ENCODE measurements at regions not wholly inside any gene's neighbourhood (a gene's known extent, or its start where the extent isn't known, plus 50 kb on each side); places are given as distances from the start of the nearest gene placed in this dataset.
"Not testable (repeated sequence)": the region's sequence is repeated elsewhere in the genome, so short reads cannot be mapped to it uniquely, and the experiment has no call there.

GRCh38 chr17:51427323-51427811 is 167.0 kb downstream of the UTP18 start:
- 46 to 51% methylated on average over 7 of the region's 7 CpGs for WGBS, 2 donors
- H3K9me3 ChIP-seq: no peaks in the 10 kb centered on the region
- H3K27ac ChIP-seq: no peak overlapping the region
- no peak for DNase-seq (ENCODE audit: low spot score in 2 of 2)
- H3K4me1 ChIP-seq: peaks cover 0 to 12% (median 0%) of the 10 kb centered on the region in 4 donors
- H3K27me3 ChIP-seq: no peaks in the 10 kb centered on the region
- H3K36me3 ChIP-seq: no peaks in the 10 kb centered on the region
- TF ChIP-seq POLR2A (IDR thresholded peaks at IDR 0.05) (no peak), EP300 (IDR thresholded peaks at IDR 0.05) (no peak), CTCF (IDR thresholded peaks at IDR 0.05) (no peak)
- no peak overlapping the region for H3K4me3 ChIP-seq

- H3K4me3 ChIP-seq: no peak overlapping the region
- no peaks in the 10 kb centered on the region for H3K27me3 ChIP-seq
- no peaks in the 10 kb centered on the region for H3K9me3 ChIP-seq
- peaks cover 0 to 12% (median 0%) of the 10 kb centered on the region in 4 donors for H3K4me1 ChIP-seq
- no peak overlapping the region for H3K27ac ChIP-seq
- TF ChIP-seq CTCF (IDR thresholded peaks at IDR 0.05): no peak
- TF ChIP-seq POLR2A (IDR thresholded peaks at IDR 0.05): no peak
- TF ChIP-seq EP300 (IDR thresholded peaks at IDR 0.05): no peak
- H3K36me3 ChIP-seq: no peaks in the 10 kb centered on the region
- no peak for DNase-seq (ENCODE audit: low spot score in 2 of 2)
- 42 to 47% methylated on average over 4 of the region's 4 CpGs for WGBS, 2 donors
These were observed 167.5 kb downstream of the UTP18 start for GRCh38 chr17:51427856-51428255.

GRCh38 chr17:51428668-51429495 is 168.5 kb downstream of the UTP18 start:
- 56 to 64% methylated on average over 8 of the region's 8 CpGs for WGBS, 2 donors
- no peaks in the 10 kb centered on the region for H3K36me3 ChIP-seq
- TF ChIP-seq POLR2A (IDR thresholded peaks at IDR 0.05) (no peak), EP300 (IDR thresholded peaks at IDR 0.05) (no peak), CTCF (IDR thresholded peaks at IDR 0.05) (no peak)
- peaks cover 0 to 12% (median 0%) of the 10 kb centered on the region in 4 donors for H3K4me1 ChIP-seq
- H3K4me3 ChIP-seq: no peak overlapping the region
- DNase-seq (ENCODE audit: low spot score in 2 of 2): no peak
- no peak overlapping the region for H3K27ac ChIP-seq
- H3K27me3 ChIP-seq: no peaks in the 10 kb centered on the region
- H3K9me3 ChIP-seq: no peaks in the 10 kb centered on the region

GRCh38 chr17:51429938-51430337 is 169.6 kb downstream of the UTP18 start:
- peaks cover 0 to 12% (median 0%) of the 10 kb centered on the region in 4 donors for H3K4me1 ChIP-seq
- not testable (repeated sequence) for H3K4me3 ChIP-seq; H3K36me3 ChIP-seq; DNase-seq (ENCODE audit: low spot score in 2 of 2); H3K27ac ChIP-seq; H3K9me3 ChIP-seq; H3K27me3 ChIP-seq
- WGBS, 2 donors: 38 to 66% methylated on average over 3 of the region's 3 CpGs

GRCh38 chr17:51430591-51430990 is 170.2 kb downstream of the UTP18 start:
- WGBS, 2 donors: 93 to 98% methylated on average over 5 of the region's 5 CpGs
- Histone ChIP-seq H3K27me3 (no peaks in the 10 kb centered on the region), H3K36me3 (no peaks in the 10 kb centered on the region), H3K4me3 (no peak overlapping the region), H3K27ac (no peak overlapping the region), H3K4me1 (peaks cover 0 to 12% (median 0%) of the 10 kb centered on the region in 4 donors), H3K9me3 (no peaks in the 10 kb centered on the region)
- DNase-seq (ENCODE audit: low spot score in 2 of 2): no peak
- TF ChIP-seq CTCF (IDR thresholded peaks at IDR 0.05) (no peak), EP300 (IDR thresholded peaks at IDR 0.05) (no peak), POLR2A (IDR thresholded peaks at IDR 0.05) (no peak)
